ENCODE measurements at regions not wholly inside any gene's neighbourhood (a gene's known extent, or its start where the extent isn't known, plus 50 kb on each side); places are given as distances from the start of the nearest gene placed in this dataset.

GRCh38 chr4:71287305-71287704, 51.5 kb upstream of the SLC4A4 start:
- DNase-seq, result no peak

DNA sequence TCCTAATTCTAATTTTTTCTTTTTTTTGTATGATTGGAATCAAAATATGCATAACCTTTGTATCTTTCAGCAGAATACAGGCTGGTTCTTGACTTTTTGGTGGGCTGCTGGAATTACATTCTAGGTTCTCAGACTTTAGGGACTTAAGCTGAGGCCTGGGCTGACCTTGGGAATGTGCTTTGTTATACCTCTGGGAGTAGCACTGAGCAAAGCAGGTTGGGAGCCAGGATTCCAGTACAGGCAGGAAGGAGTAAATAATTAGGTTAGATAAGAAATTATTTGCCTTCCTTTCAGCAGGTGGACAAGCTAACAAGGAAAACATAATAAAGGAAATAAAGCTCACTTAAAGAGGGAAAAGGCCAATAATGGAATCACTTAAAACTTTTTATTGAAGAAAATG, 49.9 kb upstream of the SLC4A4 start:
- no peak for DNase-seq
